A549 (cell line): ENCODE measurements at regions not wholly inside any gene's neighbourhood (a gene's known extent, or its start where the extent isn't known, plus 50 kb on each side); places are given as distances from the start of the nearest gene placed in this dataset.

Source experiments
- ATAC-seq, 2 experiments: fragments of 200-7000 bp in 1 of 2; fragments of >200 bp in 1 of 2; cut with Nextera tagmentation in 1 of 2; cut with Tn5 transposase in 1 of 2; 3 replicates each; pipeline versions ENCODE4 v1.8.0 to v1.9.1; 2018 to 2020; ENCODE audit warnings: mild to moderate bottlenecking in 1 of 2, moderate library complexity in 1 of 2
- CTCF ChIA-PET: fragments of 300-600 bp; sonication (Branson Sonifier 250); formaldehyde crosslinking; extraction: SDS; loops from one replicate; lab custom pipeline; 2021; ENCODE audit warnings: antibody characterized with exemption, inconsistent platforms; lab: Yijun Ruan, JAX
- POLR2A ChIA-PET: fragments of 350-600 bp; formaldehyde crosslinking; extraction: SDS; loops from one replicate; lab custom pipeline; 2021; ENCODE audit warnings: antibody characterized with exemption, inconsistent platforms; lab: Yijun Ruan, JAX
- DNase-seq, 2 experiments: peaks; one replicate each; pipeline versions ENCODE4 v3.0.0 to v3.0.0-alpha.2; 2011 to 2016; ENCODE audit warnings: low read depth in 1 of 2, low spot score in 1 of 2
- FAIRE-seq: peaks from 2 replicates; lab custom pipeline; 2011; peaks lifted over from hg19 to GRCh38; lab: Jason Lieb, UNC
- H3K27ac ChIP-seq, 2 experiments: fragments of >200 bp; sonication (Bioruptor Twin); formaldehyde crosslinking; 3 replicates each; pipeline ENCODE4 v1.5.1; 2016 to 2017
- H3K4me1 ChIP-seq: fragments of >200 bp; sonication (Bioruptor Twin); formaldehyde crosslinking; 3 replicates; pipeline ENCODE4 v1.6.1; 2016
- H3K4me2 ChIP-seq: fragments of >200 bp; sonication (Bioruptor Twin); formaldehyde crosslinking; 3 replicates; pipeline ENCODE4 v1.6.1; 2016
- H3K4me3 ChIP-seq: fragments of >200 bp; sonication (Bioruptor Twin); formaldehyde crosslinking; 3 replicates; pipeline ENCODE4 v1.5.1; 2016
- H3K9me3 ChIP-seq: fragments of >200 bp; sonication (Bioruptor Twin); formaldehyde crosslinking; 3 replicates; pipeline ENCODE4 v1.6.1; 2016
- BCL3 ChIP-seq: fragments of >200 bp; sonication (Bioruptor Twin); formaldehyde crosslinking; IDR thresholded peaks from 3 replicates; pipeline ENCODE4 v1.6.1; 2016
- CBX2 ChIP-seq: fragments of 200-600 bp; sonication (generic); IDR thresholded peaks from 2 replicates; pipeline ENCODE4 v1.6.1; 2016; ENCODE audit warnings: low read depth, mild to moderate bottlenecking, borderline replicate concordance
- CEBPB ChIP-seq, 2 experiments: fragments of >200 bp in 1 of 2; sonication (Bioruptor Twin) in 1 of 2; formaldehyde crosslinking in 1 of 2; IDR thresholded peaks; 2 replicates each; pipeline ENCODE4 v1.6.1; 2012 to 2016
- CHD2 ChIP-seq: fragments of 150-350 bp; IDR thresholded peaks from 2 replicates; pipeline ENCODE4 v1.6.1; 2014; ENCODE audit warnings: low read length; ENCODE audit not compliant: partially characterized antibody
- EHF ChIP-seq: fragments of 250-450 bp; sonication (Bioruptor Pico); IDR thresholded peaks from 2 replicates; pipeline ENCODE4 v1.5.0; 2020; ENCODE audit warnings: mild to moderate bottlenecking
- EP300 ChIP-seq, 2 experiments: fragments of >200 bp; sonication (Bioruptor Twin); formaldehyde crosslinking; IDR thresholded peaks; 2 replicates in 1 of 2; 3 replicates in 1 of 2; pipeline ENCODE4 v1.6.1; 2016 to 2017
- ESRRA ChIP-seq: fragments of 150-350 bp; IDR thresholded peaks from 2 replicates; pipeline ENCODE4 v1.6.1; 2014; ENCODE audit warnings: mild to moderate bottlenecking, low read length, borderline replicate concordance
- FOSL2 ChIP-seq, 2 experiments: fragments of 450-650 bp in 1 of 2; fragments of >200 bp in 1 of 2; sonication (Bioruptor Twin) in 1 of 2; formaldehyde crosslinking; IDR thresholded peaks; 2 replicates each; pipeline versions ENCODE4 v1.5.0 to v1.6.1; 2016 to 2020; ENCODE audit warnings: mild to moderate bottlenecking in 1 of 2, moderate library complexity in 1 of 2
- HEYL ChIP-seq: fragments of 250-450 bp; sonication (Bioruptor Pico); IDR thresholded peaks from 2 replicates; pipeline ENCODE4 v1.8.0; 2021; ENCODE audit warnings: mild to moderate bottlenecking, moderate library complexity
- HMGXB4 ChIP-seq: fragments of 250-450 bp; sonication (Bioruptor Pico); IDR thresholded peaks from 2 replicates; pipeline ENCODE4 v1.5.0; 2021; ENCODE audit warnings: mild to moderate bottlenecking, moderate library complexity, borderline replicate concordance
- MAX ChIP-seq: IDR thresholded peaks from 2 replicates; pipeline ENCODE4 v1.6.1; 2012
- NPAS2 ChIP-seq: fragments of 250-450 bp; sonication (Bioruptor Pico); IDR thresholded peaks from 2 replicates; pipeline ENCODE4 v1.8.0; 2022; ENCODE audit warnings: mild to moderate bottlenecking, moderate library complexity, borderline replicate concordance
- PBX3 ChIP-seq: IDR thresholded peaks from 2 replicates; pipeline ENCODE4 v1.6.1; 2012
- PHF8 ChIP-seq: fragments of 200-600 bp; sonication (generic); IDR thresholded peaks from 2 replicates; pipeline ENCODE4 v1.6.1; 2016; ENCODE audit warnings: low read depth, mild to moderate bottlenecking, antibody characterized with exemption, moderate library complexity, borderline replicate concordance
- RFX5 ChIP-seq: fragments of 450-650 bp; IDR thresholded peaks from 2 replicates; pipeline ENCODE4 v1.7.1; 2014; ENCODE audit warnings: antibody characterized with exemption, mild to moderate bottlenecking, moderate library complexity
- SMC3 ChIP-seq: fragments of >200 bp; sonication (Bioruptor Twin); formaldehyde crosslinking; IDR thresholded peaks from 3 replicates; pipeline ENCODE4 v1.6.1; 2018; ENCODE audit warnings: inconsistent platforms
- SREBF2 ChIP-seq: fragments of 450-650 bp; IDR thresholded peaks from 2 replicates; pipeline ENCODE4 v1.6.1; 2014; ENCODE audit warnings: mild to moderate bottlenecking, moderate library complexity
- USF2 ChIP-seq: fragments of 450-650 bp; IDR thresholded peaks from 2 replicates; pipeline ENCODE4 v1.6.1; 2014; ENCODE audit warnings: antibody characterized with exemption
- ZC3H11A ChIP-seq: fragments of 450-650 bp; IDR thresholded peaks from 2 replicates; pipeline ENCODE4 v1.6.1; 2014; ENCODE audit warnings: antibody characterized with exemption, mild to moderate bottlenecking
- ZNF302 ChIP-seq: fragments of 250-450 bp; sonication (Bioruptor Pico); IDR thresholded peaks from 2 replicates; pipeline ENCODE4 v1.9.0; 2021; ENCODE audit warnings: inconsistent platforms, mild to moderate bottlenecking, moderate library complexity
- WGBS: methylation state at CpG from one replicate; pipeline ENCODE4 v1.1.6; 2017; ENCODE audit errors: missing lambda C conversion rate; 5-methylcytosine and 5-hydroxymethylcytosine counted together
- TF ChIP-seq, protein P1 (sequence below): fragments of 250-450 bp; sonication (Bioruptor Pico); IDR thresholded peaks from 2 replicates; pipeline ENCODE4 v1.5.0; 2020; ENCODE audit warnings: low read depth, mild to moderate bottlenecking, moderate library complexity
- TF ChIP-seq, protein P2 (sequence below): fragments of 150-350 bp; IDR thresholded peaks from 2 replicates; pipeline ENCODE4 v1.6.1; 2014; ENCODE audit warnings: low read depth, mild to moderate bottlenecking, low read length
- TF ChIP-seq, protein P3 (sequence below): IDR thresholded peaks from 2 replicates; pipeline ENCODE4 v1.6.1; 2012; ENCODE audit warnings: low read depth, borderline replicate concordance

DNA sequence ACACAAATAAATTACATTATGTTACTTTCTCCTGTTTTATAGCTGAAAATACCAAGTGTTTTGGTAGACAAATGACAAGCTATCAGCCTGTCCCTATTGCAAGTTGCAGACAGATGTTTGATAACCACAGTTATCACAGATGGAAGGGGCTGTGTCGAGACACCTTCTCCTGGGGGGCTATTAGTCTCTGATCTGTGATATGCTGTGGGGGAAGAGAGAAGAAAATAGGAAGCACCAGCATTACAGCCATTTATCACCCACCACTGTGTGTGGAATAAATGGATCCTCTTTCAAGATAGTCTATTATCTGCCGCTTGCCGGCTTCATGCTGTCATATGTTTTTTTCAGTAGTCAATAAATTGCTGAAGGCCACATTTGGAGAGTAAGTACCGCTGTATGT, 597.2 kb upstream of the ADARB2 start (continued):
- no peak for TF ChIP-seq BCL3
- no peak for TF ChIP-seq HEYL (CRISPR knock-in tag)
- TF ChIP-seq CEBPB (IDR thresholded peaks at IDR 0.05): no peak
- no peak for TF ChIP-seq ESRRA
- no peak for TF ChIP-seq CBX2
- no peak for TF ChIP-seq HMGXB4 (CRISPR knock-in tag)

GRCh38 chr10:2329082-2329481, 591.8 kb upstream of the ADARB2 start:
- Histone ChIP-seq H3K27ac (no peak overlapping the region), H3K4me1 (no peaks in the 10 kb centered on the region), H3K9me3 (no peaks in the 10 kb centered on the region), H3K4me3 (no peak overlapping the region), H3K4me2 (no peak overlapping the region)
- TF ChIP-seq SMC3: no peak
- TF ChIP-seq, protein P1, sequence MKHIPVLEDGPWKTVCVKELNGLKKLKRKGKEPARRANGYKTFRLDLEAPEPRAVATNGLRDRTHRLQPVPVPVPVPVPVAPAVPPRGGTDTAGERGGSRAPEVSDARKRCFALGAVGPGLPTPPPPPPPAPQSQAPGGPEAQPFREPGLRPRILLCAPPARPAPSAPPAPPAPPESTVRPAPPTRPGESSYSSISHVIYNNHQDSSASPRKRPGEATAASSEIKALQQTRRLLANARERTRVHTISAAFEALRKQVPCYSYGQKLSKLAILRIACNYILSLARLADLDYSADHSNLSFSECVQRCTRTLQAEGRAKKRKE (CRISPR knock-in tag): no peak
- no peak for TF ChIP-seq HEYL (CRISPR knock-in tag)
- TF ChIP-seq NPAS2 (CRISPR knock-in tag): no peak
- no peak for TF ChIP-seq RFX5
- TF ChIP-seq, protein P2, sequence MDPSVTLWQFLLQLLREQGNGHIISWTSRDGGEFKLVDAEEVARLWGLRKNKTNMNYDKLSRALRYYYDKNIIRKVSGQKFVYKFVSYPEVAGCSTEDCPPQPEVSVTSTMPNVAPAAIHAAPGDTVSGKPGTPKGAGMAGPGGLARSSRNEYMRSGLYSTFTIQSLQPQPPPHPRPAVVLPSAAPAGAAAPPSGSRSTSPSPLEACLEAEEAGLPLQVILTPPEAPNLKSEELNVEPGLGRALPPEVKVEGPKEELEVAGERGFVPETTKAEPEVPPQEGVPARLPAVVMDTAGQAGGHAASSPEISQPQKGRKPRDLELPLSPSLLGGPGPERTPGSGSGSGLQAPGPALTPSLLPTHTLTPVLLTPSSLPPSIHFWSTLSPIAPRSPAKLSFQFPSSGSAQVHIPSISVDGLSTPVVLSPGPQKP: no peak
- no peak for TF ChIP-seq CHD2
- TF ChIP-seq MAX: no peak
- no peak for TF ChIP-seq PHF8
- no peak for TF ChIP-seq EP300 (IDR thresholded peaks at IDR 0.05)
- TF ChIP-seq SREBF2: no peak
- TF ChIP-seq USF2: no peak
- no peak for TF ChIP-seq FOSL2 (IDR thresholded peaks at IDR 0.05)
- no peak for TF ChIP-seq FOSL2 (CRISPR knock-in tag; IDR thresholded peaks at IDR 0.05)
- TF ChIP-seq ZC3H11A: no peak
- no peak for TF ChIP-seq EHF (CRISPR knock-in tag)
- no peak for TF ChIP-seq ZNF302 (CRISPR knock-in tag)
- TF ChIP-seq PBX3: no peak
- TF ChIP-seq, protein P3, sequence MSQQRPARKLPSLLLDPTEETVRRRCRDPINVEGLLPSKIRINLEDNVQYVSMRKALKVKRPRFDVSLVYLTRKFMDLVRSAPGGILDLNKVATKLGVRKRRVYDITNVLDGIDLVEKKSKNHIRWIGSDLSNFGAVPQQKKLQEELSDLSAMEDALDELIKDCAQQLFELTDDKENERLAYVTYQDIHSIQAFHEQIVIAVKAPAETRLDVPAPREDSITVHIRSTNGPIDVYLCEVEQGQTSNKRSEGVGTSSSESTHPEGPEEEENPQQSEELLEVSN: no peak
- ChIA-PET CTCF (no interaction called here), POLR2A (no interaction called here)
- ATAC-seq: no peak
- FAIRE-seq: no peak
- WGBS: 45% methylated on average over 13 of the region's 13 CpGs
- no peak for DNase-seq
